Stimulated activated effector memory CD8-positive, alpha-beta T cell treated with anti-CD3 and anti-CD28 coated beads, Interleukin-12 subunit alpha, Interleukin-12 subunit beta, amount 100 ng/mL, for 72 hours (primary cell): ENCODE measurements at regions not wholly inside any gene's neighbourhood (a gene's known extent, or its start where the extent isn't known, plus 50 kb on each side); places are given as distances from the start of the nearest gene placed in this dataset.

Experiments used
- ATAC-seq: fragments of 150-1000 bp; cut with Tn5 transposase; 2 replicates; pipeline ENCODE4 v1.10.0; 2021
- DNase-seq, 2 donors: peaks; one replicate each; pipeline ENCODE4 v3.0.0; 2021 to 2022; ENCODE audit warnings: low spot score in 2 of 2
- H3K27ac Mint-ChIP-seq: one replicate; pipeline ENCODE4 v1.8.0; 2022; ENCODE audit warnings: mild to moderate bottlenecking, mixed read lengths
- H3K36me3 Mint-ChIP-seq: one replicate; pipeline ENCODE4 v1.8.0; 2022; ENCODE audit warnings: mild to moderate bottlenecking, mixed read lengths
- H3K4me1 Mint-ChIP-seq: one replicate; pipeline ENCODE4 v1.8.0; 2022; ENCODE audit warnings: mixed read lengths
- H3K4me3 Mint-ChIP-seq: one replicate; pipeline ENCODE4 v1.8.0; 2022; ENCODE audit warnings: mild to moderate bottlenecking, mixed read lengths
- H3K9me3 Mint-ChIP-seq: one replicate; pipeline ENCODE4 v1.8.0; 2022; ENCODE audit warnings: mixed read lengths

GRCh38 chr15:26325495-26325894 is 447.4 kb downstream of the GABRB3 start:
- Mint-ChIP-seq H3K4me1 (no peaks in the 10 kb centered on the region), H3K27ac (no peak overlapping the region), H3K36me3 (no peaks in the 10 kb centered on the region), H3K9me3 (peaks cover 12% of the 10 kb centered on the region), H3K4me3 (no peak overlapping the region)
- ATAC-seq (no peak), DNase-seq (no peak)

- no peaks in the 10 kb centered on the region for H3K4me1 Mint-ChIP-seq
- no peaks in the 10 kb centered on the region for H3K36me3 Mint-ChIP-seq
- no peak for DNase-seq
Measured at GRCh38 chr15:26323566-26323965, 449.3 kb downstream of the GABRB3 start.

GRCh38 chr15:26318689-26319088 is 454.2 kb downstream of the GABRB3 start:
- Mint-ChIP-seq H3K4me3 (no peak overlapping the region), H3K27ac (no peak overlapping the region), H3K9me3 (peaks cover 13% of the 10 kb centered on the region), H3K36me3 (no peaks in the 10 kb centered on the region), H3K4me1 (no peaks in the 10 kb centered on the region)
- ATAC-seq, result no peak
- no peak for DNase-seq

More at GRCh38 chr15:26323566-26323965, 449.3 kb downstream of the GABRB3 start:
- no peak overlapping the region for H3K4me3 Mint-ChIP-seq
- no peak overlapping the region for H3K27ac Mint-ChIP-seq
- H3K9me3 Mint-ChIP-seq, result peaks cover 17% of the 10 kb centered on the region
- ATAC-seq, result no peak

GRCh38 chr15:26314577-26314976 is 451.4 kb upstream of the ATP10A start:
- no peaks in the 10 kb centered on the region for H3K36me3 Mint-ChIP-seq
- no peaks in the 10 kb centered on the region for H3K4me1 Mint-ChIP-seq
- no peak overlapping the region for H3K4me3 Mint-ChIP-seq
- DNase-seq, result no peak
- ATAC-seq, result no peak
- H3K9me3 Mint-ChIP-seq, result peaks cover 11% of the 10 kb centered on the region
- H3K27ac Mint-ChIP-seq, result no peak overlapping the region

GRCh38 chr15:26311710-26312236 is 448.6 kb upstream of the ATP10A start:
- H3K9me3 Mint-ChIP-seq, result peaks cover 15% of the 10 kb centered on the region
- no peaks in the 10 kb centered on the region for H3K36me3 Mint-ChIP-seq
- DNase-seq, result no peak
- no peak overlapping the region for H3K4me3 Mint-ChIP-seq
- no peak for ATAC-seq
- H3K4me1 Mint-ChIP-seq, result no peaks in the 10 kb centered on the region
- H3K27ac Mint-ChIP-seq, result no peak overlapping the region

GRCh38 chr15:26298659-26299170 is 435.6 kb upstream of the ATP10A start:
- Mint-ChIP-seq H3K9me3 (no peaks in the 10 kb centered on the region), H3K27ac (no peak overlapping the region), H3K4me1 (no peaks in the 10 kb centered on the region), H3K4me3 (no peak overlapping the region), H3K36me3 (no peaks in the 10 kb centered on the region)
- ATAC-seq, result no peak
- DNase-seq, result no peak

GRCh38 chr15:26298010-26298658 is 435.0 kb upstream of the ATP10A start:
- no peaks in the 10 kb centered on the region for H3K4me1 Mint-ChIP-seq
- peaks cover 2% of the 10 kb centered on the region for H3K9me3 Mint-ChIP-seq
- ATAC-seq, result no peak
- no peak overlapping the region for H3K4me3 Mint-ChIP-seq
- no peak overlapping the region for H3K27ac Mint-ChIP-seq
- no peak for DNase-seq
- H3K36me3 Mint-ChIP-seq, result no peaks in the 10 kb centered on the region

GRCh38 chr15:26295336-26296085 is 432.4 kb upstream of the ATP10A start:
- no peak for ATAC-seq
- H3K36me3 Mint-ChIP-seq, result no peaks in the 10 kb centered on the region
- H3K27ac Mint-ChIP-seq, result no peak overlapping the region
- H3K4me1 Mint-ChIP-seq, result no peaks in the 10 kb centered on the region
- H3K9me3 Mint-ChIP-seq, result peaks cover 9% of the 10 kb centered on the region
- DNase-seq, result no peak
- H3K4me3 Mint-ChIP-seq, result no peak overlapping the region

GRCh38 chr15:26294059-26294689 is 431.0 kb upstream of the ATP10A start:
- DNase-seq (no peak), ATAC-seq (no peak)
- Mint-ChIP-seq H3K27ac (no peak overlapping the region), H3K4me3 (no peak overlapping the region), H3K36me3 (no peaks in the 10 kb centered on the region), H3K9me3 (peaks cover 9% of the 10 kb centered on the region), H3K4me1 (no peaks in the 10 kb centered on the region)

- H3K27ac Mint-ChIP-seq, result no peak overlapping the region
- H3K4me1 Mint-ChIP-seq, result no peaks in the 10 kb centered on the region
- no peak overlapping the region for H3K4me3 Mint-ChIP-seq
- no peak for ATAC-seq
- H3K36me3 Mint-ChIP-seq, result no peaks in the 10 kb centered on the region
- peaks cover 22% of the 10 kb centered on the region for H3K9me3 Mint-ChIP-seq
- no peak for DNase-seq
Measured at GRCh38 chr15:26287381-26287780, 424.3 kb upstream of the ATP10A start.

GRCh38 chr15:26280281-26280680 is 417.2 kb upstream of the ATP10A start:
- Mint-ChIP-seq H3K4me1 (no peaks in the 10 kb centered on the region), H3K27ac (no peak overlapping the region), H3K4me3 (no peak overlapping the region), H3K9me3 (peaks cover 12% of the 10 kb centered on the region), H3K36me3 (no peaks in the 10 kb centered on the region)
- ATAC-seq (no peak), DNase-seq (no peak)

- H3K9me3 Mint-ChIP-seq, result no peaks in the 10 kb centered on the region
- no peak overlapping the region for H3K27ac Mint-ChIP-seq
- no peak for DNase-seq
- no peak overlapping the region for H3K4me3 Mint-ChIP-seq
- ATAC-seq, result no peak
- H3K36me3 Mint-ChIP-seq, result no peaks in the 10 kb centered on the region
- no peaks in the 10 kb centered on the region for H3K4me1 Mint-ChIP-seq
Measured at GRCh38 chr15:26261966-26262365, 398.8 kb upstream of the ATP10A start.

- Mint-ChIP-seq H3K27ac (no peak overlapping the region), H3K4me3 (no peak overlapping the region), H3K4me1 (no peaks in the 10 kb centered on the region), H3K9me3 (no peaks in the 10 kb centered on the region), H3K36me3 (no peaks in the 10 kb centered on the region)
- DNase-seq (no peak), ATAC-seq (no peak)
Measured at GRCh38 chr15:26261413-26261812, 398.3 kb upstream of the ATP10A start.

- no peaks in the 10 kb centered on the region for H3K9me3 Mint-ChIP-seq
- H3K4me1 Mint-ChIP-seq, result no peaks in the 10 kb centered on the region
- ATAC-seq (peak; percentile 34), DNase-seq (no peak)
- no peaks in the 10 kb centered on the region for H3K36me3 Mint-ChIP-seq
- H3K27ac Mint-ChIP-seq, result no peak overlapping the region
- no peak overlapping the region for H3K4me3 Mint-ChIP-seq
Measured at GRCh38 chr15:26260517-26261133, 397.5 kb upstream of the ATP10A start.

GRCh38 chr15:26259581-26259980 is 396.5 kb upstream of the ATP10A start:
- Mint-ChIP-seq H3K4me1 (no peaks in the 10 kb centered on the region), H3K36me3 (no peaks in the 10 kb centered on the region), H3K9me3 (no peaks in the 10 kb centered on the region), H3K27ac (no peak overlapping the region), H3K4me3 (no peak overlapping the region)
- DNase-seq (no peak), ATAC-seq (no peak)
